Upper lobe of right lung (tissue), 1 donor: ENCODE measurements at regions not wholly inside any gene's neighbourhood (a gene's known extent, or its start where the extent isn't known, plus 50 kb on each side); places are given as distances from the start of the nearest gene placed in this dataset.
A peak's percentile ranks its signal among the peaks of the same experiment; 100 is the strongest.
"Not testable (repeated sequence)": the region's sequence is repeated elsewhere in the genome, so short reads cannot be mapped to it uniquely, and the experiment has no call there.

ENCODE experiments used
- ATAC-seq: fragments of 200-7000 bp; cut with Tn5 transposase; one replicate; pipeline ENCODE4 v1.9.1; 2020; ENCODE audit warnings: mild to moderate bottlenecking, moderate library complexity
- DNase-seq: peaks from one replicate; pipeline ENCODE4 v3.0.0-alpha.2; 2020
- H3K27ac ChIP-seq: fragments of 200-600 bp; one replicate; pipeline ENCODE4 v1.8.0; 2022
- H3K27me3 ChIP-seq: fragments of 200-600 bp; one replicate; pipeline ENCODE4 v1.8.0; 2022; ENCODE audit warnings: mild to moderate bottlenecking
- H3K36me3 ChIP-seq: fragments of 200-600 bp; one replicate; pipeline ENCODE4 v1.8.0; 2022
- H3K4me1 ChIP-seq: fragments of 200-600 bp; one replicate; pipeline ENCODE4 v1.8.0; 2022
- H3K4me3 ChIP-seq: fragments of 200-600 bp; one replicate; pipeline ENCODE4 v1.8.0; 2022; ENCODE audit warnings: mild to moderate bottlenecking
- H3K9me3 ChIP-seq: fragments of 200-600 bp; one replicate; pipeline ENCODE4 v1.8.0; 2022
- intact Hi-C: fragments of 100-400 bp; cut with DNase I; formaldehyde crosslinking; loops from one replicate; pipeline ENCODE4 v1.11.0; 2022
- TF ChIP-seq, protein P1 (sequence below): fragments of 200-600 bp; IDR thresholded peaks from one replicate; pipeline ENCODE4 v1.8.0; 2022; ENCODE audit warnings: antibody characterized with exemption
- donor health status: DM: no; HTN: yes; CAD: no; lungs with severe emphysema.

DNA sequence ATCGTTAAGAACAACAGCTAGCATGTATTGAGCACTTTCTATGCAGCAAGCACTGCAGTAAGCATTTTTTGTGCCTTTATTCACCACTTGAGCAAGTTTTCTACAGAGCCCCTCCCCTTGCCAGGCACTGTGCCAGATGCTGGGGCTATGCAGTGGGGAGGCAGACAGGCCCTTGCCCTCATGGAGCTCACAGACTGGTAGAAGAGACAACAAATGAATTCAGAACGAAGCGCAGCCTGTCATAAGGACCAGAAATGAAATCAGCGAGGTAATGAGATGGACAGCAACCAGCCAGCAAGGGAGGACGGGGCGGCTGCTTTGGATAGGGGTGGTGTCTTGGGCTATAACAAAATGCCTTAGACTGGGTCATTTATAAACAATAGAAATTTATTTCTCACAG, 68.8 kb downstream of the C9orf50 start:
- DNase-seq (no peak), ATAC-seq (no peak)
- Histone ChIP-seq H3K9me3 (no peaks in the 10 kb centered on the region), H3K4me3 (no peak overlapping the region), H3K27ac (no peak overlapping the region), H3K4me1 (peaks cover 9% of the 10 kb centered on the region), H3K36me3 (no peaks in the 10 kb centered on the region), H3K27me3 (peaks cover 8% of the 10 kb centered on the region)
- TF ChIP-seq, protein P1, sequence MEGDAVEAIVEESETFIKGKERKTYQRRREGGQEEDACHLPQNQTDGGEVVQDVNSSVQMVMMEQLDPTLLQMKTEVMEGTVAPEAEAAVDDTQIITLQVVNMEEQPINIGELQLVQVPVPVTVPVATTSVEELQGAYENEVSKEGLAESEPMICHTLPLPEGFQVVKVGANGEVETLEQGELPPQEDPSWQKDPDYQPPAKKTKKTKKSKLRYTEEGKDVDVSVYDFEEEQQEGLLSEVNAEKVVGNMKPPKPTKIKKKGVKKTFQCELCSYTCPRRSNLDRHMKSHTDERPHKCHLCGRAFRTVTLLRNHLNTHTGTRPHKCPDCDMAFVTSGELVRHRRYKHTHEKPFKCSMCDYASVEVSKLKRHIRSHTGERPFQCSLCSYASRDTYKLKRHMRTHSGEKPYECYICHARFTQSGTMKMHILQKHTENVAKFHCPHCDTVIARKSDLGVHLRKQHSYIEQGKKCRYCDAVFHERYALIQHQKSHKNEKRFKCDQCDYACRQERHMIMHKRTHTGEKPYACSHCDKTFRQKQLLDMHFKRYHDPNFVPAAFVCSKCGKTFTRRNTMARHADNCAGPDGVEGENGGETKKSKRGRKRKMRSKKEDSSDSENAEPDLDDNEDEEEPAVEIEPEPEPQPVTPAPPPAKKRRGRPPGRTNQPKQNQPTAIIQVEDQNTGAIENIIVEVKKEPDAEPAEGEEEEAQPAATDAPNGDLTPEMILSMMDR = no peak
- intact Hi-C loops = no loop called here

DNA sequence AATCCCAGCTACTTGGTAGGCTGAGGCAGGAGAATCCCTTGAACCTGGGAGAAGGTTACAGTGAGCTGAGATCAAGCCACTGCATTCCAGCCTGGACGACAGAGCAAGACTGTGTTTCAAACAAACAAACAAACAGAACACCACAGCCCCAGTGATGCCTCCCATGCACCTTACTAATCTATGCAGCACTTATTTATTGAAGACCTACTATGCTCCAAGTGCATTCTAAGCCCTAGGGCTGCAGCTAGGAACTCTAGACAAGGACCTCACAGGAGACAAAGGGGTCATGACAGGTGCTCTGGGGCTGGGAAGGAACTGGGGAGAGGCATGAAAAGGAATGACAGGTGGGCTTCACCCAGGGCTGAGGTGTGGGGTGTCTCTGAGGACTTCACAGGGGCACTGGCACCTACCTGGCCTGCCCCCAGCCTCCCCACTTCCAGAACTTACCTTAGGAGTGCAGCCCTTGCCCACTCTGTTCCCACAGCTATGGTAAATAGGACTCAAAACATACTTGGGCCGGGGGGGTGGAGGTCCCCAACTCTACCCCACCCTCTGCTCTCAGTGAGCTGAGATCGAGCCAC, 69.4 kb downstream of the C9orf50 start:
- Histone ChIP-seq H3K9me3 (no peaks in the 10 kb centered on the region), H3K4me1 (peaks cover 9% of the 10 kb centered on the region), H3K36me3 (no peaks in the 10 kb centered on the region), H3K27ac (no peak overlapping the region), H3K27me3 (peaks cover 8% of the 10 kb centered on the region), H3K4me3 (no peak overlapping the region)
- intact Hi-C loops = no loop called here
- ATAC-seq = no peak
- DNase-seq = no peak
- TF ChIP-seq, protein P1 = no peak

DNA sequence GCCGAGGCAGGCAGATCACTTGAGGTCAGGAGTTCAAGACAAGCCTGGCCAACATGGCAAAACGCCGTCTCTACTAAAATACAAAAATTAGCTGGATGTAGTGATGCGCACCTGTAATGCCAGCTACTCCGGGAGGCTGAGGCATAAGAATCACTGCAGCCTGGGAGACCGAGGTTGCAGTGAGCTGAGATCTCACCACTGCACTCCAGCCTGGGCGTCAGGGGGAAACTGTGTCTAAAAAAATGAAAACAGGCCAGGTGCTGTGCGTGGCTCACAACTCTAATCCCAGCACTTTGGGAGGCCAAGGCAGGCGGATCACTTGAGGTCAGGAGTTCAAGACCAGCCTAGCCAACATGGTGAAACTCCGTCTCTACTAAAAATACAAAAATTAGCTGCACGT, 69.9 kb downstream of the C9orf50 start:
- H3K27ac ChIP-seq, ATAC-seq, H3K4me1 ChIP-seq, H3K9me3 ChIP-seq, intact Hi-C loops, DNase-seq, H3K27me3 ChIP-seq, H3K36me3 ChIP-seq, H3K4me3 ChIP-seq: not testable (repeated sequence)

DNA sequence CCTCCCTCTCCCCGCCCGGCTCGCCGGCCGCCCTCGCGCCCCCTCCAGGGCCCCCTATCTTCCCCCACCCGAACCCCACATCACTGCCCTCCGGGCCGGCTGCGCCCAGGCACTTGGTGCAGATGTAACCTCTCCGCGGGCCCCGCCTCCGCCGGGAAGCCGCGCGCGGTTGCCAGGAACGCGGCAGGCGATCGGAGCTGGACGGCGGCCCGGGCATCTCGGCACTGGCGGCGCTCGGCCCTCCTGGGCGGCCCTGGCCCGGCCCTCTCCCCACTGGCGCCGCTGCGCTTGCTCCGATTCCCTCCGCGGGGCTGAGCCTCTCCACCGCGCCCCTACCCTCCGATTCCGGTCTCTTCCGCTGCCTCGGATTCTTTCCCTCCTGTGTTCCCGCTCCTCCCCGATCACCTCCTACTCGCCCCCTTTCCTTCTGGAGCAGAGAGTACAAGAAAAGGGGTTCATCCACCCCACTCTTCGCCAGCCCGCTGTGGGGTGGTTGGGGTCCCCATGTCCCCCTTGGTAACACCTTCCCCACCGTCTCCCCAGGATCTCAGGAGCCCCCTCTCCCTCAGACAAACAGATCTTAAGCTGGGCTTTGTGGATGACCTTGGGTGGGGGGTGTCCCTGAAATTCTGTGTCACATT, 70.6 kb downstream of the C9orf50 start:
- H3K4me3 ChIP-seq = peak overlapping the region; percentile 49
- peak overlapping the region; percentile 82 for H3K27ac ChIP-seq
- H3K9me3 ChIP-seq = no peaks in the 10 kb centered on the region
- DNase-seq (peak; percentile 90), ATAC-seq (peak; percentile 92)
- H3K36me3 ChIP-seq = no peaks in the 10 kb centered on the region
- peaks cover 8% of the 10 kb centered on the region for H3K27me3 ChIP-seq
- TF ChIP-seq, protein P1 = no peak
- intact Hi-C loops = no loop called here
- peaks cover 9% of the 10 kb centered on the region for H3K4me1 ChIP-seq

DNA sequence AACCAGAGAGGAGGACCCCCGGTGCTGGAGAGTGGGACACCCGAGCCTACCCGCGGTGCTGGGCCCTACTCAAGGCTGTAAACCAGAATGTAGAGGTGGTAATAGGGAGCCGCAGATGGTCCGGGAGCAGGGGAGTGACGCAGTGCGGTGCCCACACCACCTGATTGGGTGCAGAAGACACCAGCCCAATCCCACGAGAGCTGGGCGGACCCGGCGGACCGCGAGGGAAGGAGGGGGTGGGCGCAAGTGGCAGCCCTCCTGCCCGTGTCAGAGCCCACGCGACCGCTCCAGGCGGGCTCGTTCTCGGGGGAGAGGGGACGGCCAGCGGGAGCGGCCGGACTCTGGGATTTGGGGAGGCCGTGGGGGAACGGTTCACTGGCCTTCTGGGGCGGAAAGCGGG, 71.2 kb downstream of the C9orf50 start:
- intact Hi-C loops = no loop called here
- peak overlapping the region; percentile 49 for H3K4me3 ChIP-seq
- H3K27me3 ChIP-seq = peaks cover 8% of the 10 kb centered on the region
- TF ChIP-seq, protein P1 = no peak
- ATAC-seq (peak; percentile 36), DNase-seq (no peak)
- peak overlapping the region; percentile 82 for H3K27ac ChIP-seq
- no peaks in the 10 kb centered on the region for H3K9me3 ChIP-seq
- peaks cover 9% of the 10 kb centered on the region for H3K4me1 ChIP-seq
- no peaks in the 10 kb centered on the region for H3K36me3 ChIP-seq

DNA sequence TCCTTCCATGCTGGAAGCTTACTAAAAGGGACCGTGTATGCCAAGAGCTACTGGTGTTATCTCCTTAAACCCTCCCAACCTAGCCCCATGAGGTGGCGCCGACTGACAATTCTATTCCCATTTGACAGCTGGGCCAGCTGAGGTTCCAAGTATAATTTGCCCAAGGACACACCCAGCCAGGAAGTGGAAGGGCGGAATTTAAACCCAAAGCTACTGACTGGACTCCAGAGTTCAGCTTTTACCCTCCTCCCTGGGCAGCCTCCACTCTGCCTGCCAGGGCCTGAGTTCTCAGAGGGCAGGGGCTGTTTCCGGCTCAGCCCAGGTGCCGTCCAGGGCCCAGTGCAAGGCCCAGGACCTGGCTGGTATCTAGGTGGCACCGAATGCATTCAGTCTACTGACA, 71.8 kb downstream of the C9orf50 start:
- peaks cover 8% of the 10 kb centered on the region for H3K27me3 ChIP-seq
- TF ChIP-seq, protein P1 = no peak
- peak overlapping the region; percentile 49 for H3K4me3 ChIP-seq
- no peak for ATAC-seq
- H3K27ac ChIP-seq = peak overlapping the region; percentile 82
- no peaks in the 10 kb centered on the region for H3K9me3 ChIP-seq
- H3K36me3 ChIP-seq = no peaks in the 10 kb centered on the region
- peaks cover 9% of the 10 kb centered on the region for H3K4me1 ChIP-seq
- intact Hi-C loops = no loop called here
- DNase-seq = no peak
